Adipocyte (in vitro differentiated cells): ENCODE measurements at regions not wholly inside any gene's neighbourhood (a gene's known extent, or its start where the extent isn't known, plus 50 kb on each side); places are given as distances from the start of the nearest gene placed in this dataset.
"Not testable (repeated sequence)": the region's sequence is repeated elsewhere in the genome, so short reads cannot be mapped to it uniquely, and the experiment has no call there.

Experiments
- DNase-seq: peaks from one replicate; pipeline ENCODE4 v3.0.0-alpha.2; 2015; ENCODE audit warnings: low read depth
- H3K27me3 ChIP-seq: replicated peaks from 2 replicates; pipeline ENCODE4 v1.7.0; 2013; ENCODE audit warnings: mild to moderate bottlenecking, low read length, moderate library complexity; ENCODE audit not compliant: control insufficient read depth, insufficient read depth
- H3K36me3 ChIP-seq: 2 replicates; pipeline ENCODE4 v1.7.0; 2013; ENCODE audit warnings: low read length, mild to moderate bottlenecking, moderate library complexity; ENCODE audit not compliant: control insufficient read depth, insufficient read depth, severe bottlenecking
- H3K4me1 ChIP-seq: 2 replicates; pipeline ENCODE4 v1.7.0; 2013; ENCODE audit warnings: mild to moderate bottlenecking, low read length, moderate library complexity; ENCODE audit not compliant: control insufficient read depth, insufficient read depth
- H3K4me3 ChIP-seq: 2 replicates; pipeline ENCODE4 v1.7.0; 2013; ENCODE audit warnings: mild to moderate bottlenecking, low read length, moderate library complexity
- H3K9ac ChIP-seq: 2 replicates; pipeline ENCODE4 v1.7.0; 2013; ENCODE audit warnings: mild to moderate bottlenecking, low read length, moderate library complexity
- H3K9me3 ChIP-seq: 2 replicates; pipeline ENCODE4 v1.7.0; 2013; ENCODE audit warnings: mild to moderate bottlenecking, low read length, moderate library complexity; ENCODE audit not compliant: control insufficient read depth

- Histone ChIP-seq H3K4me3 (no peak overlapping the region), H3K27me3 (no peaks in the 10 kb centered on the region), H3K36me3 (no peaks in the 10 kb centered on the region), H3K4me1 (peaks cover 6% of the 10 kb centered on the region), H3K9me3 (no peaks in the 10 kb centered on the region), H3K9ac (no peak overlapping the region)
- DNase-seq, result no peak
Measured at GRCh38 chr5:106290841-106291240, 1379.9 kb downstream of the EFNA5 start.

- Histone ChIP-seq H3K36me3 (no peaks in the 10 kb centered on the region), H3K4me1 (peaks cover 6% of the 10 kb centered on the region), H3K4me3 (no peak overlapping the region), H3K9me3 (no peaks in the 10 kb centered on the region), H3K9ac (no peak overlapping the region), H3K27me3 (no peaks in the 10 kb centered on the region)
- peak; percentile 9 for DNase-seq
Measured at GRCh38 chr5:106288979-106289378, 1381.8 kb downstream of the EFNA5 start.

GRCh38 chr5:106277540-106278096 is 1393.1 kb downstream of the EFNA5 start:
- no peak for DNase-seq
- H3K9me3 ChIP-seq, result peaks cover 5% of the 10 kb centered on the region
- no peak overlapping the region for H3K4me3 ChIP-seq
- H3K36me3 ChIP-seq, result no peaks in the 10 kb centered on the region
- no peaks in the 10 kb centered on the region for H3K27me3 ChIP-seq
- no peaks in the 10 kb centered on the region for H3K4me1 ChIP-seq
- no peak overlapping the region for H3K9ac ChIP-seq

GRCh38 chr5:106269252-106269843 is 1401.4 kb downstream of the EFNA5 start:
- H3K4me3 ChIP-seq, result no peak overlapping the region
- H3K9me3 ChIP-seq, result peaks cover 5% of the 10 kb centered on the region
- no peaks in the 10 kb centered on the region for H3K27me3 ChIP-seq
- no peaks in the 10 kb centered on the region for H3K4me1 ChIP-seq
- peak; percentile 64 for DNase-seq
- no peaks in the 10 kb centered on the region for H3K36me3 ChIP-seq
- no peak overlapping the region for H3K9ac ChIP-seq

GRCh38 chr5:106267256-106267655 is 1403.5 kb downstream of the EFNA5 start:
- no peak for DNase-seq
- no peaks in the 10 kb centered on the region for H3K36me3 ChIP-seq
- no peak overlapping the region for H3K4me3 ChIP-seq
- no peaks in the 10 kb centered on the region for H3K9me3 ChIP-seq
- no peaks in the 10 kb centered on the region for H3K4me1 ChIP-seq
- no peaks in the 10 kb centered on the region for H3K27me3 ChIP-seq
- no peak overlapping the region for H3K9ac ChIP-seq

- Histone ChIP-seq H3K27me3 (no peaks in the 10 kb centered on the region), H3K4me1 (no peaks in the 10 kb centered on the region), H3K36me3 (no peaks in the 10 kb centered on the region), H3K9me3 (no peaks in the 10 kb centered on the region), H3K4me3 (no peak overlapping the region), H3K9ac (no peak overlapping the region)
- DNase-seq, result no peak
Measured at GRCh38 chr5:106262395-106262794, 1408.3 kb downstream of the EFNA5 start.

- H3K27me3 ChIP-seq, H3K9ac ChIP-seq, H3K4me1 ChIP-seq, DNase-seq, H3K4me3 ChIP-seq, H3K36me3 ChIP-seq, H3K9me3 ChIP-seq: not testable (repeated sequence)
Measured at GRCh38 chr5:106259431-106260090, 1411.2 kb downstream of the EFNA5 start.

GRCh38 chr5:106258591-106259125 is 1412.1 kb downstream of the EFNA5 start:
- Histone ChIP-seq H3K27me3 (no peaks in the 10 kb centered on the region), H3K9me3 (no peaks in the 10 kb centered on the region), H3K9ac (no peak overlapping the region), H3K36me3 (no peaks in the 10 kb centered on the region), H3K4me3 (no peak overlapping the region), H3K4me1 (no peaks in the 10 kb centered on the region)
- DNase-seq, result no peak

- H3K9ac ChIP-seq, result no peak overlapping the region
- no peaks in the 10 kb centered on the region for H3K9me3 ChIP-seq
- no peak overlapping the region for H3K4me3 ChIP-seq
- no peaks in the 10 kb centered on the region for H3K36me3 ChIP-seq
- H3K27me3 ChIP-seq, result no peaks in the 10 kb centered on the region
- no peaks in the 10 kb centered on the region for H3K4me1 ChIP-seq
- DNase-seq, result no peak
Measured at GRCh38 chr5:106254784-106255183, 1416.0 kb downstream of the EFNA5 start.

- H3K9ac ChIP-seq, H3K27me3 ChIP-seq, H3K36me3 ChIP-seq, H3K4me3 ChIP-seq, DNase-seq, H3K9me3 ChIP-seq, H3K4me1 ChIP-seq: not testable (repeated sequence)
Measured at GRCh38 chr5:106246044-106246745, 1424.5 kb downstream of the EFNA5 start.

- Histone ChIP-seq H3K4me1 (no peaks in the 10 kb centered on the region), H3K9ac (no peak overlapping the region), H3K4me3 (no peak overlapping the region), H3K9me3 (no peaks in the 10 kb centered on the region), H3K36me3 (no peaks in the 10 kb centered on the region), H3K27me3 (no peaks in the 10 kb centered on the region)
- peak; percentile 53 for DNase-seq
Measured at GRCh38 chr5:106241409-106241808, 1429.3 kb downstream of the EFNA5 start.
